ENCODE measurements at regions not wholly inside any gene's neighbourhood (a gene's known extent, or its start where the extent isn't known, plus 50 kb on each side); places are given as distances from the start of the nearest gene placed in this dataset.

DNA sequence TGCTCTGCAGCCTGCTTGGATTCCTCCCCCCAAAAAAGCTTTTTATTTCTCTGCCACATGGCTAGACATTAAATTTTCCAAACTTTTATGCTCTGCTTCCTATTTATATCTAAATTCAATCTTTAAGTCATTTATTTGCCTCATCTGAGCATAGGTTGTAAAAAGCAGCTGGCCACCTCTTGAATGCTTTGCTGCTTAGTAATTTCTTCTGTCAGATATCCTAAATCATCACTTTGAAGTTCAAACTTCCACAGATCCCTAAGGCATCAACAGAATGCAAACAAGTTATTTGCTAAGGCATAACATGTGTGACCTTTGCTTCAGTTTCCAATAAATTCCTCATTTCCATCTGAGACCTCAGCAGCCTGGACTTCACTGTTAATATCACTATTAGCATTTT is 209.6 kb downstream of the FSCB start:
- TF ChIP-seq, protein P1, sequence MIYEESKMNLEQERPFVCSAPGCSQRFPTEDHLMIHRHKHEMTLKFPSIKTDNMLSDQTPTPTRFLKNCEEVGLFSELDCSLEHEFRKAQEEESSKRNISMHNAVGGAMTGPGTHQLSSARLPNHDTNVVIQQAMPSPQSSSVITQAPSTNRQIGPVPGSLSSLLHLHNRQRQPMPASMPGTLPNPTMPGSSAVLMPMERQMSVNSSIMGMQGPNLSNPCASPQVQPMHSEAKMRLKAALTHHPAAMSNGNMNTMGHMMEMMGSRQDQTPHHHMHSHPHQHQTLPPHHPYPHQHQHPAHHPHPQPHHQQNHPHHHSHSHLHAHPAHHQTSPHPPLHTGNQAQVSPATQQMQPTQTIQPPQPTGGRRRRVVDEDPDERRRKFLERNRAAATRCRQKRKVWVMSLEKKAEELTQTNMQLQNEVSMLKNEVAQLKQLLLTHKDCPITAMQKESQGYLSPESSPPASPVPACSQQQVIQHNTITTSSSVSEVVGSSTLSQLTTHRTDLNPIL (CRISPR knock-in tag; IDR thresholded peaks at IDR 0.05; ENCODE audit: low read depth) = no peak
- TF ChIP-seq RARB (CRISPR knock-in tag; IDR thresholded peaks at IDR 0.05) (no peak), BACH2 (CRISPR knock-in tag; IDR thresholded peaks at IDR 0.05; ENCODE audit: borderline replicate concordance) (no peak), ZFP3 (CRISPR knock-in tag; IDR thresholded peaks at IDR 0.05) (no peak), ZNF8 (CRISPR knock-in tag; IDR thresholded peaks at IDR 0.05) (no peak), TCF4 (CRISPR knock-in tag; IDR thresholded peaks at IDR 0.05; ENCODE audit: borderline replicate concordance) (no peak), ARNTL (CRISPR knock-in tag; IDR thresholded peaks at IDR 0.05; ENCODE audit: borderline replicate concordance, low read depth) (no peak), GLIS3 (CRISPR knock-in tag; IDR thresholded peaks at IDR 0.05) (no peak), ESRRG (CRISPR knock-in tag; IDR thresholded peaks at IDR 0.05) (no peak), TOX (CRISPR knock-in tag; IDR thresholded peaks at IDR 0.05; ENCODE audit: borderline replicate concordance) (no peak), ZC3H10 (CRISPR knock-in tag; IDR thresholded peaks at IDR 0.05) (no peak), SNAI2 (CRISPR knock-in tag; IDR thresholded peaks at IDR 0.05) (no peak), OSR1 (CRISPR knock-in tag; IDR thresholded peaks at IDR 0.05) (no peak)
- TF ChIP-seq, protein P2, sequence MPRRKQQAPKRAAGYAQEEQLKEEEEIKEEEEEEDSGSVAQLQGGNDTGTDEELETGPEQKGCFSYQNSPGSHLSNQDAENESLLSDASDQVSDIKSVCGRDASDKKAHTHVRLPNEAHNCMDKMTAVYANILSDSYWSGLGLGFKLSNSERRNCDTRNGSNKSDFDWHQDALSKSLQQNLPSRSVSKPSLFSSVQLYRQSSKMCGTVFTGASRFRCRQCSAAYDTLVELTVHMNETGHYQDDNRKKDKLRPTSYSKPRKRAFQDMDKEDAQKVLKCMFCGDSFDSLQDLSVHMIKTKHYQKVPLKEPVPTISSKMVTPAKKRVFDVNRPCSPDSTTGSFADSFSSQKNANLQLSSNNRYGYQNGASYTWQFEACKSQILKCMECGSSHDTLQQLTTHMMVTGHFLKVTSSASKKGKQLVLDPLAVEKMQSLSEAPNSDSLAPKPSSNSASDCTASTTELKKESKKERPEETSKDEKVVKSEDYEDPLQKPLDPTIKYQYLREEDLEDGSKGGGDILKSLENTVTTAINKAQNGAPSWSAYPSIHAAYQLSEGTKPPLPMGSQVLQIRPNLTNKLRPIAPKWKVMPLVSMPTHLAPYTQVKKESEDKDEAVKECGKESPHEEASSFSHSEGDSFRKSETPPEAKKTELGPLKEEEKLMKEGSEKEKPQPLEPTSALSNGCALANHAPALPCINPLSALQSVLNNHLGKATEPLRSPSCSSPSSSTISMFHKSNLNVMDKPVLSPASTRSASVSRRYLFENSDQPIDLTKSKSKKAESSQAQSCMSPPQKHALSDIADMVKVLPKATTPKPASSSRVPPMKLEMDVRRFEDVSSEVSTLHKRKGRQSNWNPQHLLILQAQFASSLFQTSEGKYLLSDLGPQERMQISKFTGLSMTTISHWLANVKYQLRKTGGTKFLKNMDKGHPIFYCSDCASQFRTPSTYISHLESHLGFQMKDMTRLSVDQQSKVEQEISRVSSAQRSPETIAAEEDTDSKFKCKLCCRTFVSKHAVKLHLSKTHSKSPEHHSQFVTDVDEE (CRISPR knock-in tag; IDR thresholded peaks at IDR 0.05) = no peak
